ENCODE measurements at regions not wholly inside any gene's neighbourhood (a gene's known extent, or its start where the extent isn't known, plus 50 kb on each side); places are given as distances from the start of the nearest gene placed in this dataset.

DNA sequence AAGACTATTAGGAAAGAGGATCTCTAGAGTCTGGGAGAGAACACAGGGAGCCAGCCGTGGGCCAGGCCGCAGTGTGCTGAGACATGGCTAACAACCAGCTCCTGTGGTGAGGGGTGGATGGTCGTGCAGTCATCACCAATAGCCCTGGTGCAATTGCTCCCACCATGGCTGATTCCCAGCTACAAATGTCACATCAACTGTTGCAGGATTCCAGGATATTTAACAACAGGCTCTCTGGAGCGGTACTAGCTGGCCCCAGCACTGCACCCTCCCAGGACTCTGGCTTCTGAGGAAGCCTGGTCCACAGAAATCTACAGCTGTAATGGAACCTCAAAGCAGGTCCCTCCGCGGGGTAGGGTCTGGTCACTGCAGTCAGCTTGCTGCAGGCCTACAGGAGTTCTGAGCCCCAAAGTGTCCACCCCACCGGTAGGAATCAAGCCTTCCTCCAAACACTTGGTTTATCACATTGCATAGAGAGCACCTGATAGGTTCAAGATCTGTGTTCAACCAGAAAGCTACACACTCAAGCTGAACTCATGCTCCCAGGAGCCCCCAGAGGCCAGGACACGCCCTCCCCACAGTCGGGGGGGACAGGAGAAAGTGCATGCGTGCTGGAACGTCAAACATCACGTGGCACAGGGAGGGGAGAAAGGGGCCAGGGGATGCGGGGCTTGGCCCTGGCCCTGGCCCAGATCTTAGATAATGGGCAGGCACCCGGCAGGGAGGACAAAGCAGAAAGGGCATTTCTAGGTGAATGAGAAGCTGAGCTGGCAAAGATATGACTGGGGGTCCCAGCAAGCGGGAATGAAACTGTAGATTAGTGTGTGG, 609.0 kb downstream of the TBC1D22A start:
- no peak overlapping the region for H3K4me2 ChIP-seq (ENCODE audit: low read depth, low read length)
- H3K4me3 ChIP-seq (replicated peaks in 1 of 3; ENCODE audit: insufficient read depth in 1 of 3, low read depth in 2 of 3, low read length in 3 of 3): no peak overlapping the region
- H3K27ac ChIP-seq (ENCODE audit: extremely low read length, insufficient read depth, low read length): no peak overlapping the region
- no peaks in the 10 kb centered on the region for H3K4me1 ChIP-seq (ENCODE audit: insufficient read depth, low read length)
- no peak for FAIRE-seq
- no peaks in the 10 kb centered on the region for H3K9me3 ChIP-seq (ENCODE audit: low read length)
- H4K20me1 ChIP-seq (ENCODE audit: insufficient read depth, low read length): no peaks in the 10 kb centered on the region
- TF ChIP-seq, protein P1, sequence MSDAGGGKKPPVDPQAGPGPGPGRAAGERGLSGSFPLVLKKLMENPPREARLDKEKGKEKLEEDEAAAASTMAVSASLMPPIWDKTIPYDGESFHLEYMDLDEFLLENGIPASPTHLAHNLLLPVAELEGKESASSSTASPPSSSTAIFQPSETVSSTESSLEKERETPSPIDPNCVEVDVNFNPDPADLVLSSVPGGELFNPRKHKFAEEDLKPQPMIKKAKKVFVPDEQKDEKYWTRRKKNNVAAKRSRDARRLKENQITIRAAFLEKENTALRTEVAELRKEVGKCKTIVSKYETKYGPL (CRISPR knock-in tag; IDR thresholded peaks at IDR 0.05): no peak
- TF ChIP-seq POGZ (CRISPR knock-in tag; IDR thresholded peaks at IDR 0.05) (no peak), ZNF207 (IDR thresholded peaks at IDR 0.05; ENCODE audit: borderline replicate concordance) (no peak), ZSCAN21 (CRISPR knock-in tag; IDR thresholded peaks at IDR 0.05; ENCODE audit: borderline replicate concordance) (no peak), ZNF20 (CRISPR knock-in tag; IDR thresholded peaks at IDR 0.05) (no peak), MEF2D (CRISPR knock-in tag; IDR thresholded peaks at IDR 0.05) (no peak), ELF4 (CRISPR knock-in tag; IDR thresholded peaks at IDR 0.05; ENCODE audit: borderline replicate concordance) (no peak)
- TF ChIP-seq, protein P2, sequence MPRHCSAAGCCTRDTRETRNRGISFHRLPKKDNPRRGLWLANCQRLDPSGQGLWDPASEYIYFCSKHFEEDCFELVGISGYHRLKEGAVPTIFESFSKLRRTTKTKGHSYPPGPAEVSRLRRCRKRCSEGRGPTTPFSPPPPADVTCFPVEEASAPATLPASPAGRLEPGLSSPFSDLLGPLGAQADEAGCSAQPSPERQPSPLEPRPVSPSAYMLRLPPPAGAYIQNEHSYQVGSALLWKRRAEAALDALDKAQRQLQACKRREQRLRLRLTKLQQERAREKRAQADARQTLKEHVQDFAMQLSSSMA (CRISPR knock-in tag; IDR thresholded peaks at IDR 0.05): no peak
- TF ChIP-seq, protein P3, sequence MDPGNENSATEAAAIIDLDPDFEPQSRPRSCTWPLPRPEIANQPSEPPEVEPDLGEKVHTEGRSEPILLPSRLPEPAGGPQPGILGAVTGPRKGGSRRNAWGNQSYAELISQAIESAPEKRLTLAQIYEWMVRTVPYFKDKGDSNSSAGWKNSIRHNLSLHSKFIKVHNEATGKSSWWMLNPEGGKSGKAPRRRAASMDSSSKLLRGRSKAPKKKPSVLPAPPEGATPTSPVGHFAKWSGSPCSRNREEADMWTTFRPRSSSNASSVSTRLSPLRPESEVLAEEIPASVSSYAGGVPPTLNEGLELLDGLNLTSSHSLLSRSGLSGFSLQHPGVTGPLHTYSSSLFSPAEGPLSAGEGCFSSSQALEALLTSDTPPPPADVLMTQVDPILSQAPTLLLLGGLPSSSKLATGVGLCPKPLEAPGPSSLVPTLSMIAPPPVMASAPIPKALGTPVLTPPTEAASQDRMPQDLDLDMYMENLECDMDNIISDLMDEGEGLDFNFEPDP (CRISPR knock-in tag; conservative IDR thresholded peaks at IDR 0.05): no peak
- TF ChIP-seq, protein P4, sequence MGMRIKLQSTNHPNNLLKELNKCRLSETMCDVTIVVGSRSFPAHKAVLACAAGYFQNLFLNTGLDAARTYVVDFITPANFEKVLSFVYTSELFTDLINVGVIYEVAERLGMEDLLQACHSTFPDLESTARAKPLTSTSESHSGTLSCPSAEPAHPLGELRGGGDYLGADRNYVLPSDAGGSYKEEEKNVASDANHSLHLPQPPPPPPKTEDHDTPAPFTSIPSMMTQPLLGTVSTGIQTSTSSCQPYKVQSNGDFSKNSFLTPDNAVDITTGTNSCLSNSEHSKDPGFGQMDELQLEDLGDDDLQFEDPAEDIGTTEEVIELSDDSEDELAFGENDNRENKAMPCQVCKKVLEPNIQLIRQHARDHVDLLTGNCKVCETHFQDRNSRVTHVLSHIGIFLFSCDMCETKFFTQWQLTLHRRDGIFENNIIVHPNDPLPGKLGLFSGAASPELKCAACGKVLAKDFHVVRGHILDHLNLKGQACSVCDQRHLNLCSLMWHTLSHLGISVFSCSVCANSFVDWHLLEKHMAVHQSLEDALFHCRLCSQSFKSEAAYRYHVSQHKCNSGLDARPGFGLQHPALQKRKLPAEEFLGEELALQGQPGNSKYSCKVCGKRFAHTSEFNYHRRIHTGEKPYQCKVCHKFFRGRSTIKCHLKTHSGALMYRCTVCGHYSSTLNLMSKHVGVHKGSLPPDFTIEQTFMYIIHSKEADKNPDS (CRISPR knock-in tag; IDR thresholded peaks at IDR 0.05): no peak
- TF ChIP-seq, protein P5, sequence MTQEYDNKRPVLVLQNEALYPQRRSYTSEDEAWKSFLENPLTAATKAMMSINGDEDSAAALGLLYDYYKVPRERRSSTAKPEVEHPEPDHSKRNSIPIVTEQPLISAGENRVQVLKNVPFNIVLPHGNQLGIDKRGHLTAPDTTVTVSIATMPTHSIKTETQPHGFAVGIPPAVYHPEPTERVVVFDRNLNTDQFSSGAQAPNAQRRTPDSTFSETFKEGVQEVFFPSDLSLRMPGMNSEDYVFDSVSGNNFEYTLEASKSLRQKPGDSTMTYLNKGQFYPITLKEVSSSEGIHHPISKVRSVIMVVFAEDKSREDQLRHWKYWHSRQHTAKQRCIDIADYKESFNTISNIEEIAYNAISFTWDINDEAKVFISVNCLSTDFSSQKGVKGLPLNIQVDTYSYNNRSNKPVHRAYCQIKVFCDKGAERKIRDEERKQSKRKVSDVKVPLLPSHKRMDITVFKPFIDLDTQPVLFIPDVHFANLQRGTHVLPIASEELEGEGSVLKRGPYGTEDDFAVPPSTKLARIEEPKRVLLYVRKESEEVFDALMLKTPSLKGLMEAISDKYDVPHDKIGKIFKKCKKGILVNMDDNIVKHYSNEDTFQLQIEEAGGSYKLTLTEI (CRISPR knock-in tag; conservative IDR thresholded peaks at IDR 0.05): no peak
- no peak for ATAC-seq
- H2AFZ ChIP-seq (ENCODE audit: low read length): no peak overlapping the region
- peaks cover 9 to 56% of the 10 kb centered on the region in 2 experiments; a peak in 3 of 5 replicates for H3K27me3 ChIP-seq (ENCODE audit: control insufficient read depth in 1 of 2, insufficient read depth in 2 of 2, low read length in 2 of 2)
- no peak overlapping the region for H3K9ac ChIP-seq (ENCODE audit: insufficient read depth, low read depth, low read length)
- in situ Hi-C loops (cut with HindIII; ENCODE audit: extremely low pct_ligation_motif_present, low pct_unique_long_range_greater_than_20kb) (no loop called here), intact Hi-C loops (cut with micrococcal nuclease; ENCODE audit: unreplicated experiment) (no loop called here)
- POLR2A ChIA-PET: no interaction called here
- H3K36me3 ChIP-seq (replicated peaks in 1 of 2; ENCODE audit: control insufficient read depth in 1 of 2, insufficient read depth in 2 of 2, low read length in 2 of 2): no peaks in the 10 kb centered on the region
- CTCF ChIA-PET (ENCODE audit: low intra/inter-chr PET ratio, low total read pairs): no interaction called here
- no peak for DNase-seq (ENCODE audit: low spot score)
- no peaks in the 10 kb centered on the region for H3K79me2 ChIP-seq (ENCODE audit: insufficient read depth, low read length)
- BruUV-seq (replicated peaks): no TSS peak
- WGBS (ENCODE audit: low lambda C conversion rate): 37% methylated on average over 13 of the region's 15 CpGs

Data from HepG2 (cell line).